ENCODE measurements at regions not wholly inside any gene's neighbourhood (a gene's known extent, or its start where the extent isn't known, plus 50 kb on each side); places are given as distances from the start of the nearest gene placed in this dataset.
"Not testable (repeated sequence)": the region's sequence is repeated elsewhere in the genome, so short reads cannot be mapped to it uniquely, and the experiment has no call there.

DNA sequence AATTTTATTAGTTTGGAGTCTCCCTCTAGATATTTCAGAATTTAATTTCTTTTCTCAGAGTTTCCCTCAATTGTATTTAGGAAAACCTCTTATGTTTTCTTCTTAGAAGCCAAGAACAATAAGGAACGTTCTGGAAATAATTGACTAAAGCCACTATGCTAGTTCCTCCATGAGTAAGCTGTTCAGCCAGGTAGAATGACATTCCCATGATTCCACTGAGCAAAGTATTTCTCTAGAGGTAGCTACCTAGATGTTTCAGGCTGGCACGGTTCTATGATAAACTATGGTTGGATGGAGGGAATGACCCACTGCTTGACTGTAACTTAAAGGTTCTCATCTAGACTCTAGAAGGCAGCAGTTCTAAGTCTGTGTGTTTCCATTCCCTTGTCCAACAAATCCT, 62.4 kb downstream of the CLDN17 start:
- DNase-seq, result no peak

DNA sequence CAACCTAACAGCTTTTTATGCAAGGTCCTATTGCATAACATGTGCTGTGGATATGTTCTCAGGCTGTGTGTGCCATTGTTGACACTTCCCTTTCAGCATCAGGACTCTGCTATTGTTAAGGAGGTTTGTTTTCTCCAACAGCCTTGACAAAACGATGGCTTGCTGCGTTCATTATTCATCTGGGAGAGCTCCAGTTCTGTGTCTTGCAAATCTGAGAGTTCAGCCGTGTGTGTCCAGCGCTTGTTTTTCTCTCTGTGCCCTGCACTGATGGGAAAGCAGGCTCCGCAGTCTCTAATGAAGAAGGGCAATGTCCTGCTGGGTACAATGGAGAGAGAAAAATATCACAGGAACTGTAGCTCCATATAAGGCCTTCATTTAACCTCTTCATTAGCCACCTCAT, 63.7 kb downstream of the CLDN17 start:
- no peak for DNase-seq

DNA sequence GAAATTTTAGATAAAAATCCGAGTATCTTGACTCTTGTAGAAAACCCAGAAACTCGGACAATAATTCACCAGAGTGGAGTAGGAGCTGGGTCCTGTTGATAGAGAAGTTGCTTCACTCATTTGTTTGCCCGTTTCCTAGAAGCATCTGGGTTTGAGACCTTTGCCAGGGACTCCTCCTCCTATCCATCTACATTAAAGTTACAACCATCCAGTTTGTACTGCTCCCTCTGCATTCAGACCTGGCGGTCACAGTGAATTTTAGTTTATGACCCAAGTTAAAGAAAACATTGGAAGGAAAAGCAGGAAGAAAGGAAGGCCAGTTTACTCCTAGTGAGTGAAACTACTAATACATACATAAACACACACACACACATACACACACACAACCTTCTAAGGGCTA, 64.6 kb downstream of the CLDN17 start:
- no peak for DNase-seq

DNA sequence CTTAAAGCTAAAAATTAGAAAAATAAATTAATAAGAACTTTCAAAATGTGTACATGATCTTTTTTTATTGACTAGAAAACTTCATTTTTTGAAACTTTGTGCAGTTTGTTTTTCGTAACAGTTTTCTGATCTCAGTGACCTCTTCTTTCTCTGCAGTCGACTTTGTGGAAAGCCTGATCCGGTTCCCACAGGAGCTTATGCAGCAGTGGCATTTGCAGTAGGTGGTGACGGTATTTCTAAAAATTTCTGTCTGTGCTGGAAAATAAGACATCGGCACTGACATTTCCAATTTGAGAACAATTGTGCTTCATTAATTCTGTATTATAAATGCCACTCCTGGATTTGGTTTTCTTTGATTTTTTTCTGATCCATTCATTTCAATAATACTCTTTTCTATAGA, 68.8 kb downstream of the CLDN17 start:
- no peak for DNase-seq

DNA sequence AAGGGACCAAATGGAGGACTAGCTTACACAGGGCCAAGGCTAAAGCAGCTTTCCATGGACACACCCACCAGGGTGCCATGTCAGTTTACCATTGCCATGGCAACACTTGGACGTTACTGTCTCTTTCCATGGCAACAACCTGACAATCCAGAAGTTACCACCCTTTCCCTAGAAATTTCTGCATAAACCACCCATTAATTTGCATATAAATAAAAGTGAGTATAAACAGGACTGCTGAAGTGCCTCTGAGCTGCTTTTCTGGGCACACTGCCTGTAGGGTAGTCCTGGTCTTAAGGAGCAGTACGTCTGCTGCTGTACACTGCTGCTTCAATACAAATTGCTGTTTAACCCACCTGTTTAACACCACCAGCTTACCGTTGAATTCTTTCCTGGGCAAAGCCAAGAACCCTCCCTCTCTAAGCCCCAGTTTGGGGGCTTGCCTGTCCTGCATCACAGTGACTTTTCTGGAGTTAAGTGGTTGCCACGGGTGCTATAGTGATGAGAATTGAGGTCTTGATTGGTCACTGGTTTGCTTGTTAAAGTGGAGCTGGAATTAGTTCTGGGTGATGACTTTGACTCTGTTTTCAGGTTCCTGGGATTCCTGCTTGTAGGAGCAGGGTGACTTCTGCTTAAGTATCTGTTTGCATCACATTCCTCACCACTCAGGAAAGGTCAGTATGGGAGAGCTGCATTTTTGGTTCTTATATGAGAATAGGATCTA, 83.2 kb downstream of the CLDN17 start:
- peak; percentile 40 for DNase-seq

DNA sequence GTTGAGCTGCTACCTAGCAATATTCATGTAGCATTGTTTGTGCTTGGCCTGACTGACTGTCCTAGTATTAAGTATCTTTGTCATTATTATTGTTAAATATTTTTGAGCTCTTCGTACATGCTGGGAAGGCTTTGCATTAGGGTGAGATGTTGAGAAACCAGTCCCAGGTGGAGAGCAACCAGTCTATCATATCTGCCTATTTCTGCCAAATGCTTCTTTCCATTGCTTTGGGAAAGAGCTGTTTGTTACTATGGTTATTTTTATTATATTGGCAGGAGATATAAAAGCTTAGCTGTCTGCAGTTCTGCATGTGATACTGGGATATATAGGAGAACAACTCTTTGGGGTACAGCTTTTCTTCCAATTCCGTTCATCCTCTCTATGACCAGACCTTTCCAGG, 85.1 kb downstream of the CLDN17 start:
- no peak for DNase-seq

DNA sequence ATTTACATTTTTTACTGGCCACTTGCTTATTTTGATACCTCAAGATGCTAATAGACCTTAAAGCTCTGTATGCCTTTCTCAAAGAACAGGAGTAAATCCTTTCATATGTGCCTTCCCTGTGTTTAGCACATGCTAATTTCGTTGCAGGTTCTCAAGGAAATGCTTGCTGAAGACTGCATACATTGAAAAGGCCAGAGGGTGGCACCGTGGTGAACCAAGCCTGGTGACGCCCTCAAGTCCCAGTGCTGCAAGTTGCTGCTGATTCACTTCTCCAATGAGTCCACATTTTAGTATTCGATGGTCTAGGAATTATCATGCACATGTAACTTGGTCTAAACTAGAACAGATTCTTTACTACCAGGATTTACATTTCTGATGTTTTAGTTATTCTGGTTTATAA, 94.1 kb downstream of the CLDN17 start:
- no peak for DNase-seq

DNA sequence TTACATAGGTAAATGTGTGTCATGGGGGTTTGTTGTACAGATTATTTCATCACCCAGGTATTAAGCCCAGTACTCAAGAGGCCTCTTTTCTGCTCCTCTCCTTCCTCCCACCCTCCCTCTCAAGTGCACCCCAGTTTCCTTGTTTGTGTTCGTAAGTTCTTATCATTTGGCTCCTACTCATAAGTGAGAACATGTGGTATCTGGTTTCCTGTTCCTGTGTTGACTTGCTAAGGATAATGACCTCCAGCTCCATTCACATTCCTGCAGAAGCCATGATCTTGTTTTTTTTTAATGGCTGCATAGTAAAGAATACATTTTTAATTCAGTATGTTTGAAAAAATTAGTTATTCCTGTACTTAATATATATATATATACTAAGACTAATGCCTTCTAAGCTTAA, 107.7 kb downstream of the CLDN17 start:
- peak; percentile 1 for DNase-seq

DNA sequence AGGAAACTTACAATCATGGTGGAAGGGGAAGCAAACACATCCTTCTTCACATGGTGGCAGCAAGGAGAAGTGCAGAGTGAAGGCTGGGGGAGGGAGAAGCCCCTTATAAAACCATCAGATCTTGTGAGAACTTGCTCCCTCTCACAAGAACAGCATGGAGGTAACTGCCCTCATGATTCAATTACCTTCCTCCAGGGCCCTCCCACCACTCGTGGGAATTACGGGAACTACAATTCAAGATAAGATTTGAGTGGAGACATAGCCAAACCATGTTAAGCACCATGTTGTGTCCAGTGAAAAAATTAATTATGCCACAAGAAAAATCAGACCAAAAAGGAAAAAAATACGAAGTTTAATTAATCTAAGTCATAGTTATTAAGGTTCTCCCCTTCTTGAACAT, 109.5 kb downstream of the CLDN17 start:
- DNase-seq, result no peak

DNA sequence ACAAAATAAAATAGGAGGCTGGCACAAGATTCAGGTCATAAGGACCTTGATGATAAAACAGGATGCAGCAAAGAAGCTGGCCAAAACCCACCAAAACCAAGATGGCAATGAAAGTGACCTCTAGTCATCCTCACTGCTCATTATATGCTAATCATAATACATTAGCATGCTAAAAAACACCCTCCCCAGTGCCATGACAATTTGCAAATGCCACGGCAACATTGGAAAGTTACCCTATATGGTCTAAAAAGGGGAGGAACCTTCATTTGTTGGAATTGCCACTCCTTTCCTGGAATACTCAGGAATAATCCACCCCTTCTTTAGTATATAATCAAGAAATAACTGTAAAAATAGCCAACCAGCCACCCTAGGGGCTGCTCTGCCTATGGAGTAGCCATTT, 108.8 kb upstream of the GRIK1 start:
- no peak for DNase-seq

DNA sequence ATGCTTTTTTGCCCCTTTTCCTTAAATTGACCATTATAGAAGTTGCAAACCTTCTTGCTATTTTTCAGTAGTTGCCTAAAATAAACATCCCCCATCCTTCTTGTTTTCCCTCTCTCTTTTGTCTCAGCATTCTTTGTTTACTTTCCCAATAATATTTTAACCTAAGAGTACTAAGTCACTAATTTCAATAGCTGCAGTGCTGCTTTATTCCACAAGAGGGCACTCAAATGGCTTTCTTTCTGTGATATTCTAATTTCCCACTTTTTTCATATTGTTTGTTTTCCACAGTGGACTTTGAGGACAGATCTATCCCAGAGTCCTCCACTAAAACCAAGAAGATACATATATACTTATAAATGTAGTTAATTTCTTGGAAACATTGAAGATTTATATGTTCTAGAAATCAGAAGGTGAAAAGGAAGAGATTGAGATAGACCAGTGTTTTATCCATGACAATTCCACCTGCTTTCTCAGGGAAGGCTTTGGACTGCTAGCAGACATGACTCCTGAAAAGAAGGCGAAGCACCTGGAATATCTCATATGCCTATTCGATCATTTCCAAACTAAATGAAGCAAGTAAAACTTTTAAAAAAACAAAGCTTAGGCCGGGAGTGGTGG, 104.8 kb upstream of the GRIK1 start:
- peak; percentile 34 for DNase-seq

DNA sequence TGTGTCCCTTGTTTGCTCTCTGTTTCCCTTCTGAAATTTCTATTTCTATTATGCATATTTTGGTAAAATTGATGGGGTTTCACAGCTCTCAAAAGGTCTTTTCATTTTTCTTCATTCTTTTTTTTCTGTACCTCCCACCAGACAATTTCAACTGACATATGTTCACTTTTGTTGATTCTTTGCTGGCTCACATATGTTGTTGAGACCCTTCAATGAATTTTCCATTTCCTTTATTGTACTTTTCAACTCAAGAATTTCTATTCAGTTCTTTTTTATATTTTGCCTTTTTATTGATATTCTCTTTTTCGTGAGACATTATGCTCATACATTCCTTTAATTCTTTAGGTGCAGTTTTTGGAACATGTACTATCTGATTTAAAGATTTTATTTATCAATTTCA, 102.6 kb upstream of the GRIK1 start:
- no peak for DNase-seq

DNA sequence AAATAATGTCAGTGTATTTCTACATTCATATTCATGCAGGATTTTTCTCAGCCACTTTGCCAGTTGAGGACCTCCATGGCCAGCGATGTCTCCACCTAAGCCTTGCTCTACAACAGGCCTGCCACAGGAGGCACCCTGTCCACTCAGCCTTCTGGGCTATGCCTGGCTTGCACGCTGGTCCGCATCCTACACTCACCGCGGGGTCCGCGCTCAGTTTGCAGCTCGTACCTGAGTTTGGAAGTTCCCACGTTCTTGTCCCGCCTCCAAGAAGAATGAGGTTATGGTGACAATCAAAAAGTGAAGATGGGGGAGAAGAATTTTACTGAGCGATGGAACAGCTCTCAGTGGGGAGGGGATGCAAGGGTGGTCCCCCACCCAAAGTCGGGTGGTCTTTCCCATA, 93.6 kb upstream of the GRIK1 start:
- DNase-seq, result no peak

DNA sequence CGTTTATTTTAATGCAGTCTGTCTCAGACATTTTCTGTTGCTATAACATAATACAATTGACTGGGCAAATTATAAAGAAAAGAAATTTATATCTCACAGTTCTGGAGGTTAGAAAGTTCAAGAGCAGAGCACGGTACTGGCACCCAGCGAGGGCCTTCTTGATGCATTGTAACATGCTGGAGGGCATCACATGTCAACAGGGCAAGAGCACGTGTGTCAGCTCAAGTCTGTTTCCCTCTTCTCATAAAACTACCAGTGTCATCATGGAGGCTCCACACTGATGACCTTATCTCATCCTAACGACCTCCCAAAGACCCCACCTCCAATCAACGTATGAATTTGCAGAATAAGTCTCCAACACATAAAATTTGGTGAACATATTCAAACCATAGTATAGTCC, 90.6 kb upstream of the GRIK1 start:
- DNase-seq, result no peak

DNA sequence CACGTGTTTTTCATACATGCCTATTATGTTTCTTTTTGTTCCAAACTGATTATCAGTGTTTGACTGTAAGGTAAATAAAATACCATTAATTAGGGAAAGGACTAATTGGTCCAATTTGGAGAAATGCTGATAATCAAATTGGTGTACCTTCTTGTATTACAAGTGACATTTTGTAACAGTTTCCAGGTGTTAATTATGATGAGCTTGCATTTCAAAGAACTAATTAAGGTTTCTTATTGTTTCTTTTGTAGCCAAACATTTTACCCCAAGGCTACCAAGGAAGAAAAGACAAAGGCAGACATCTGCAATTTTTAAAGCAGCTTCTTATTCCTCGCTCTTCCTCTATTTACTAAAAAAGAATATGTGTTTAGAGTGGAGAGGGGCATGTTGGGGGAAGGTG, 88.7 kb upstream of the GRIK1 start:
- DNase-seq, result no peak

DNA sequence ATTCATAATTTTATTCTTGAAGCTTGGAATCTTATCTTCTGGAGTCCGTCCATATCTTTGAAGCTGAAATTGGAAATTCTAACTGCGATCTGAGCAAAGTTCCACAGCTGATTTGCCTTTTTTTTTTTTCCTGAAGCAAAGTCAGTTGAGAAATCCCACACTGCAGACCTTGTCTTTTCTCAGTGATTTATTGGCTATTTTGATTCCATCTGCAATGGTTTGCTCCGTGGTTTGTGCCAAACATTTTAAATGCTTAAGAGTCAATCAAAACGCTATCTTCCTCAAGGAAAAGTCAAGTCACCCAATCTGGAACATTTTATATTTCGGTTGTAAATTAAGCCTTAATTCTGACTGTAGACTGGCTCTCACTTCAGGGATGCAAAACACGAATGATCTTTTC, 88.2 kb upstream of the GRIK1 start:
- DNase-seq, result no peak

DNA sequence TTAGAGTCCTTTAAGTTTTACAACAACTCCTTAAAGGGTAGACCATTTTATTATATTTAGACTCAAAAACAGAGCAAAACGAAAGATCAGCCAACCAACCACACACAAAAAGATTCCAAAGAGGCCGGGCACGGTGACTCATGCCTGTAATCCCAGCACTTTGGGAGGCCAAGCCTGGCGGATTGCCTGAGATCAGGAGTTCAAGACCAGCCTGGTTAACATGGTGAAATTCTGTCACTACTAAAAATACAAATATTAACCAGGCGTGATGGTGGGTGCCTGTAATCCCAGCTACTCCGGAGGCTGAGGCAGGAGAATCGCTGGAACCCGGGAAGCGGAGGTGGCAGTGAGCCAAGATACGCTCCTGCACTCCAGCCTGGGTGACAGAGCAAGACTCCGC, 83.3 kb upstream of the GRIK1 start:
- not testable (repeated sequence) for DNase-seq

DNA sequence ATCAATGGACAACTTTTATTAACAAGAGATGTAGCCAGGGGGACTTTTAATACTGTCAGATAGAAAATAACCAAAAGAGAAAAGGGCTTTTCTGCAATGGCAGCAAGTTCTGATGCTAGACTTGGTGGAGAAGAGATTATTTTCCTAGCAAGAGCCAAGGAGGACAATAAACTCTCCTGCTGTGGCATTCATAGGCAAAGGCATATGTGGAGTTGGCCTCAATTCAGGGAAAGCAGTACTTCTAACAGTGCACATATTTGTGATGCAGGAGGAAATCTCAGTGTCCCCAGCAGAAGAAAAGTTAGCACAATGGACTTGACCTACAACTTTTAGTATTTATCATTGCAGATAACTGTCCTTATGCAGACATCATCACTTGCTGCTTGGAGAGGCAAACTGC, 75.1 kb upstream of the GRIK1 start:
- no peak for DNase-seq

DNA sequence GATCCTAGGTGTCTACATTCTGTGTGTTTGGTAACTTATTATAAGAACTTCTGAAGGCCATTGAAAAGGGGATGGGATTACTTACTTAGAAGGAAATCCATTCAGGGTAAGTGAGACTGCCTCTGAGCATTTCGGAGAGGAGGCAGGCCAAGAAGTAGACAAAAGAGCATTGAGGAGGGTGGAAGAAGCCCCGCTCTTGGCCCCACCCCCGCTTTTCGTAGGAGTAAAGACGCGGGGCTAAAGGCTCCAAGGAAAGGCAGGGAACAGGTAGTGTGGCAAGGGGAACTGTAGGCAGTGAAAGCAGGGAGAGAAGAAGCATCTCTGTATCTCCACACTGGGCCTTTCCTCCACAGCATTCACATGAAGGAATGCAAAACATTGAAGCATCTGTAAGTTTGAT, 51.8 kb upstream of the GRIK1 start:
- DNase-seq, result no peak

DNA sequence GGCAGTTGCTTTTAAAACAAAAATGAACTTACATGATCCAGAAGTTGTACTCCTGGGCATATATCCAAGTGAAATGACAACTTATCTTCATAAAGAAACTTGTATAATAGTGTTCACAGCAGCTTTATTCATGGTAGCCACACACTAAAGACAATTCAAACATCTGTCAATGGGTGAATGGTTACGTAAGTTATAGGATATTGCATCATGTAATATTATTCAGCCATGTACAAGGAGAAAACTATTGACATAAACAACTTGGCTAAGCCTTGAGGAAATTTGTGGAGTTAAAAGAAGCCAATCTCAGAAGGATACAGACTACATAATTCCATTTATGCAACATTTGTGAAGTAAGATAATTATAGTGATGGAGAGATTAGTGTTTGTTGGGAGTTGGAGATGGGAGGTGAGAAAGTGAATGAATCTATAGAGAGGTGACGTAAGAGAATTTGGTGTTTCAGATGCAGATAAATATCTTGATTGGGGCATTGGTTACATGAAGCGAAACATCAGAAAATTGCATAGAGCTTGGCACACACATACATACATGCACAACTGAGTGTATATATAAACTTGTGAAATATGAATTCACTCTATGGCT, 49.9 kb upstream of the GRIK1 start:
- DNase-seq, result no peak

All from NCI-H2029 treated with DMSO at 0.1 percent for 48 hours (cell line).